ENCODE measurements at regions not wholly inside any gene's neighbourhood (a gene's known extent, or its start where the extent isn't known, plus 50 kb on each side); places are given as distances from the start of the nearest gene placed in this dataset.

GRCh38 chr1:70685300-70686286 is 274.5 kb downstream of the CTH start:
- Histone ChIP-seq H2BK5ac (ENCODE audit: insufficient read length, low read length) (no peak overlapping the region), H3K27ac (ENCODE audit: insufficient read length, low read depth, low read length) (no peak overlapping the region), H4K8ac (replicated peaks; ENCODE audit: insufficient read length, low read depth, low read length) (no peak overlapping the region), H3K4me2 (ENCODE audit: insufficient read depth, insufficient read length, low read length) (no peak overlapping the region), H2BK20ac (ENCODE audit: low read depth, low read length, poor library complexity, severe bottlenecking) (no peak overlapping the region), H3K4me1 (ENCODE audit: insufficient read depth, low read length) (no peaks in the 10 kb centered on the region), H3K23me2 (ENCODE audit: insufficient read length, low read depth, low read length, poor library complexity, severe bottlenecking) (no peaks in the 10 kb centered on the region), H3K18ac (ENCODE audit: insufficient read length, low read depth, low read length) (no peak overlapping the region), H3K27me3 (ENCODE audit: insufficient read depth, low read length) (no peaks in the 10 kb centered on the region), H4K91ac (ENCODE audit: insufficient read length, low read depth, low read length) (no peak overlapping the region), H2BK12ac (ENCODE audit: insufficient read length, low read depth, low read length) (no peak overlapping the region), H3K9me3 (ENCODE audit: control insufficient read depth, low read depth, low read length) (no peaks in the 10 kb centered on the region), H2BK15ac (ENCODE audit: low read depth, low read length) (no peak overlapping the region), H2AK5ac (ENCODE audit: insufficient read length, low read length) (no peak overlapping the region), H3K23ac (ENCODE audit: insufficient read length, low read depth, low read length) (no peak overlapping the region), H3K9ac (ENCODE audit: extremely low read depth, insufficient read length, low read length) (no peak overlapping the region), H3K4ac (ENCODE audit: low read depth, low read length) (no peak overlapping the region), H3K79me2 (ENCODE audit: insufficient read depth, low read length) (no peaks in the 10 kb centered on the region), H3K79me1 (ENCODE audit: insufficient read depth, low read depth, low read length, poor library complexity, severe bottlenecking) (no peaks in the 10 kb centered on the region), H2AFZ (ENCODE audit: low read length) (no peak overlapping the region), H3K56ac (ENCODE audit: insufficient read length, low read depth, low read length) (no peak overlapping the region), H3T11ph (ENCODE audit: low read length) (no peak overlapping the region), H2BK120ac (ENCODE audit: low read depth, low read length, poor library complexity, severe bottlenecking) (no peak overlapping the region), H3K14ac (ENCODE audit: insufficient read depth, low read length) (no peak overlapping the region), H4K20me1 (ENCODE audit: control insufficient read depth, insufficient read depth, insufficient read length) (no peaks in the 10 kb centered on the region), H4K5ac (ENCODE audit: insufficient read length, low read depth, low read length) (no peak overlapping the region)
- Mint-ChIP-seq H3K27me3 (ENCODE audit: low read depth) (no peaks in the 10 kb centered on the region), H3K4me1 (peaks cover 7 to 8% of the 10 kb centered on the region in 2 experiments), H3K4me3 (no peak overlapping the region), H3K27ac (no peak overlapping the region), H3K9me3 (no peaks in the 10 kb centered on the region; a peak in 1 of 5 replicates), H3K36me3 (ENCODE audit: insufficient read depth in 1 of 3, low read depth in 3 of 3) (no peaks in the 10 kb centered on the region; a peak in 1 of 7 replicates)
- peak; percentile 86 for DNase-seq
- WGBS (ENCODE audit: extremely low coverage, insufficient read length, low lambda C conversion rate): no CpG with 5 or more reads among the region's 13 CpGs
- TF ChIP-seq CTCF (conservative IDR thresholded peaks at IDR 0.05): peak; percentile 88

Data from H9 (cell line).